ENCODE measurements at regions not wholly inside any gene's neighbourhood (a gene's known extent, or its start where the extent isn't known, plus 50 kb on each side); places are given as distances from the start of the nearest gene placed in this dataset.

DNA sequence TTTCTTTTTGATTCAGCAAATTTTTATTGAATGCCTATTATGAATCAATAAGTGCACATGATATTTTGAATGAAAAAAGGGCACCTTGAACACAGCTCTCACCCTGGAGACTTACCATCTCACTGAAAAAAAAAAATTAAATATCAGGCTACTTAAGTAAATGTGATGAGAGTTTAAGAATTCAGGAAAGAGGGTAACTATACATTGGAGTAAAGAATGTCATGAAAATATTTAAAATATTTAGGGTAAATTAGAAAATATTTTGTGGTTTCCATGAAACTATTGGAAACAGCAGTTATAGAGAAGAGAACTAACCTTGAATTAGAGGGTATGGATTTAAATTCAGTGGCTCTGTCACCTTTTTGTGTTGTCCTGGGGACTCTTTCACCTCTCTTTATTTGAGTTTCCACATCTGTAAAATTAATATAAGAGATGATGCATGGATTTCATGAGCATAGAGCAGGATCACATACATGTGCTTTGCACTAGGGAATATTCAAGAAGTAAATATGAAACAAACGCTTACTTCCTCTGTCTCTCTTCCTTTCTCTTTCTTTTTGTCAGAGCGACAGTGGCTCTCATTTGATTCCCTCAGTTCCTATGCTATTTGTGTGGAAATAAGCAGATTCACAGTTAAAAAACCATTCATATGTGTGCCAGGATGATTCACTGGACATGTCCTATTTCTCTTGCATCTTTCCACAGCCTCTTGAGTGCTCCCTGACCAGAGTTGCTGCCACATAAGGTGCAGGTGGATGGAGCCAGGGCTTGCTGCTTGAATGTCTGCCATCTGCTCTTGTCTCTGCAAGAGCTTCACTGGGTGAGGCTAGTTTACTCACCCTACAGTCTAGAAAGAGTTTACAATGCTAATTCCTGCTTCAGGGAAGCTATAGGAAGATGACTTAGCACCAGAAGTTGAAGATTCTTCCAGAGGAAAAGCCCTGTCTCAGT is 533.1 kb downstream of the ETS1 start:
- Mint-ChIP-seq H3K9me3 (no peaks in the 10 kb centered on the region), H3K27ac (no peak overlapping the region), H3K36me3 (ENCODE audit: low read depth) (no peaks in the 10 kb centered on the region), H3K27me3 (ENCODE audit: insufficient read depth, low read depth, poor library complexity) (no peaks in the 10 kb centered on the region), H3K4me3 (no peak overlapping the region), H3K4me1 (0 out of 3 replicates have a peak, but pooled peaks cover 3% of the 10 kb centered on the region)
- Histone ChIP-seq H3K9me2 (ENCODE audit: insufficient read depth) (0 out of 2 replicates have a peak, but pooled peaks cover 5% of the 10 kb centered on the region), H3K4me2 (no peak overlapping the region), H3K27me3 (ENCODE audit: insufficient read depth) (no peaks in the 10 kb centered on the region), H4K20me1 (replicated peaks; ENCODE audit: insufficient read depth) (no peaks in the 10 kb centered on the region), H3K27ac (ENCODE audit: low read depth) (no peak overlapping the region), H3K36me3 (ENCODE audit: insufficient read depth) (no peaks in the 10 kb centered on the region), H3F3A (replicated peaks; ENCODE audit: low read depth) (no peaks in the 10 kb centered on the region), H3K79me2 (replicated peaks; ENCODE audit: insufficient read depth) (no peaks in the 10 kb centered on the region), H3K4me1 (ENCODE audit: insufficient read depth) (no peaks in the 10 kb centered on the region), H2AFZ (peak overlapping the region; percentile 48; the same call in 1 of the 2 replicates), H3K4me3 (no peak overlapping the region)
- no peak for ATAC-seq
- TF ChIP-seq STAT1 (IDR thresholded peaks at IDR 0.05; ENCODE audit: unreplicated experiment) (no peak), CREB1 (CRISPR knock-in tag; IDR thresholded peaks at IDR 0.05; ENCODE audit: low read depth) (no peak), EZH2 (IDR thresholded peaks at IDR 0.05; ENCODE audit: low read depth, unreplicated experiment) (no peak), JUNB (IDR thresholded peaks at IDR 0.05; ENCODE audit: unreplicated experiment) (no peak), ZNF331 (CRISPR knock-in tag; IDR thresholded peaks at IDR 0.05; ENCODE audit: low read depth) (no peak), ZNF114 (CRISPR knock-in tag; IDR thresholded peaks at IDR 0.05) (no peak), NANOG (IDR thresholded peaks at IDR 0.05; ENCODE audit: borderline replicate concordance) (no peak), EZH2phosphoT487 (IDR thresholded peaks at IDR 0.05; ENCODE audit: unreplicated experiment) (no peak), POLR2AphosphoS5 (IDR thresholded peaks at IDR 0.05; ENCODE audit: low read depth) (no peak)
- TF ChIP-seq, protein P1, sequence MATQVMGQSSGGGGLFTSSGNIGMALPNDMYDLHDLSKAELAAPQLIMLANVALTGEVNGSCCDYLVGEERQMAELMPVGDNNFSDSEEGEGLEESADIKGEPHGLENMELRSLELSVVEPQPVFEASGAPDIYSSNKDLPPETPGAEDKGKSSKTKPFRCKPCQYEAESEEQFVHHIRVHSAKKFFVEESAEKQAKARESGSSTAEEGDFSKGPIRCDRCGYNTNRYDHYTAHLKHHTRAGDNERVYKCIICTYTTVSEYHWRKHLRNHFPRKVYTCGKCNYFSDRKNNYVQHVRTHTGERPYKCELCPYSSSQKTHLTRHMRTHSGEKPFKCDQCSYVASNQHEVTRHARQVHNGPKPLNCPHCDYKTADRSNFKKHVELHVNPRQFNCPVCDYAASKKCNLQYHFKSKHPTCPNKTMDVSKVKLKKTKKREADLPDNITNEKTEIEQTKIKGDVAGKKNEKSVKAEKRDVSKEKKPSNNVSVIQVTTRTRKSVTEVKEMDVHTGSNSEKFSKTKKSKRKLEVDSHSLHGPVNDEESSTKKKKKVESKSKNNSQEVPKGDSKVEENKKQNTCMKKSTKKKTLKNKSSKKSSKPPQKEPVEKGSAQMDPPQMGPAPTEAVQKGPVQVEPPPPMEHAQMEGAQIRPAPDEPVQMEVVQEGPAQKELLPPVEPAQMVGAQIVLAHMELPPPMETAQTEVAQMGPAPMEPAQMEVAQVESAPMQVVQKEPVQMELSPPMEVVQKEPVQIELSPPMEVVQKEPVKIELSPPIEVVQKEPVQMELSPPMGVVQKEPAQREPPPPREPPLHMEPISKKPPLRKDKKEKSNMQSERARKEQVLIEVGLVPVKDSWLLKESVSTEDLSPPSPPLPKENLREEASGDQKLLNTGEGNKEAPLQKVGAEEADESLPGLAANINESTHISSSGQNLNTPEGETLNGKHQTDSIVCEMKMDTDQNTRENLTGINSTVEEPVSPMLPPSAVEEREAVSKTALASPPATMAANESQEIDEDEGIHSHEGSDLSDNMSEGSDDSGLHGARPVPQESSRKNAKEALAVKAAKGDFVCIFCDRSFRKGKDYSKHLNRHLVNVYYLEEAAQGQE (IDR thresholded peaks at IDR 0.05; ENCODE audit: unreplicated experiment), result no peak
- TF ChIP-seq, protein P2, sequence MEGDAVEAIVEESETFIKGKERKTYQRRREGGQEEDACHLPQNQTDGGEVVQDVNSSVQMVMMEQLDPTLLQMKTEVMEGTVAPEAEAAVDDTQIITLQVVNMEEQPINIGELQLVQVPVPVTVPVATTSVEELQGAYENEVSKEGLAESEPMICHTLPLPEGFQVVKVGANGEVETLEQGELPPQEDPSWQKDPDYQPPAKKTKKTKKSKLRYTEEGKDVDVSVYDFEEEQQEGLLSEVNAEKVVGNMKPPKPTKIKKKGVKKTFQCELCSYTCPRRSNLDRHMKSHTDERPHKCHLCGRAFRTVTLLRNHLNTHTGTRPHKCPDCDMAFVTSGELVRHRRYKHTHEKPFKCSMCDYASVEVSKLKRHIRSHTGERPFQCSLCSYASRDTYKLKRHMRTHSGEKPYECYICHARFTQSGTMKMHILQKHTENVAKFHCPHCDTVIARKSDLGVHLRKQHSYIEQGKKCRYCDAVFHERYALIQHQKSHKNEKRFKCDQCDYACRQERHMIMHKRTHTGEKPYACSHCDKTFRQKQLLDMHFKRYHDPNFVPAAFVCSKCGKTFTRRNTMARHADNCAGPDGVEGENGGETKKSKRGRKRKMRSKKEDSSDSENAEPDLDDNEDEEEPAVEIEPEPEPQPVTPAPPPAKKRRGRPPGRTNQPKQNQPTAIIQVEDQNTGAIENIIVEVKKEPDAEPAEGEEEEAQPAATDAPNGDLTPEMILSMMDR (conservative IDR thresholded peaks at IDR 0.05; ENCODE audit: low read depth in 2 of 2), result no peak
- TF ChIP-seq, protein P3, sequence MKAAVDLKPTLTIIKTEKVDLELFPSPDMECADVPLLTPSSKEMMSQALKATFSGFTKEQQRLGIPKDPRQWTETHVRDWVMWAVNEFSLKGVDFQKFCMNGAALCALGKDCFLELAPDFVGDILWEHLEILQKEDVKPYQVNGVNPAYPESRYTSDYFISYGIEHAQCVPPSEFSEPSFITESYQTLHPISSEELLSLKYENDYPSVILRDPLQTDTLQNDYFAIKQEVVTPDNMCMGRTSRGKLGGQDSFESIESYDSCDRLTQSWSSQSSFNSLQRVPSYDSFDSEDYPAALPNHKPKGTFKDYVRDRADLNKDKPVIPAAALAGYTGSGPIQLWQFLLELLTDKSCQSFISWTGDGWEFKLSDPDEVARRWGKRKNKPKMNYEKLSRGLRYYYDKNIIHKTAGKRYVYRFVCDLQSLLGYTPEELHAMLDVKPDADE (IDR thresholded peaks at IDR 0.05), result no peak
- TF ChIP-seq, protein P4, sequence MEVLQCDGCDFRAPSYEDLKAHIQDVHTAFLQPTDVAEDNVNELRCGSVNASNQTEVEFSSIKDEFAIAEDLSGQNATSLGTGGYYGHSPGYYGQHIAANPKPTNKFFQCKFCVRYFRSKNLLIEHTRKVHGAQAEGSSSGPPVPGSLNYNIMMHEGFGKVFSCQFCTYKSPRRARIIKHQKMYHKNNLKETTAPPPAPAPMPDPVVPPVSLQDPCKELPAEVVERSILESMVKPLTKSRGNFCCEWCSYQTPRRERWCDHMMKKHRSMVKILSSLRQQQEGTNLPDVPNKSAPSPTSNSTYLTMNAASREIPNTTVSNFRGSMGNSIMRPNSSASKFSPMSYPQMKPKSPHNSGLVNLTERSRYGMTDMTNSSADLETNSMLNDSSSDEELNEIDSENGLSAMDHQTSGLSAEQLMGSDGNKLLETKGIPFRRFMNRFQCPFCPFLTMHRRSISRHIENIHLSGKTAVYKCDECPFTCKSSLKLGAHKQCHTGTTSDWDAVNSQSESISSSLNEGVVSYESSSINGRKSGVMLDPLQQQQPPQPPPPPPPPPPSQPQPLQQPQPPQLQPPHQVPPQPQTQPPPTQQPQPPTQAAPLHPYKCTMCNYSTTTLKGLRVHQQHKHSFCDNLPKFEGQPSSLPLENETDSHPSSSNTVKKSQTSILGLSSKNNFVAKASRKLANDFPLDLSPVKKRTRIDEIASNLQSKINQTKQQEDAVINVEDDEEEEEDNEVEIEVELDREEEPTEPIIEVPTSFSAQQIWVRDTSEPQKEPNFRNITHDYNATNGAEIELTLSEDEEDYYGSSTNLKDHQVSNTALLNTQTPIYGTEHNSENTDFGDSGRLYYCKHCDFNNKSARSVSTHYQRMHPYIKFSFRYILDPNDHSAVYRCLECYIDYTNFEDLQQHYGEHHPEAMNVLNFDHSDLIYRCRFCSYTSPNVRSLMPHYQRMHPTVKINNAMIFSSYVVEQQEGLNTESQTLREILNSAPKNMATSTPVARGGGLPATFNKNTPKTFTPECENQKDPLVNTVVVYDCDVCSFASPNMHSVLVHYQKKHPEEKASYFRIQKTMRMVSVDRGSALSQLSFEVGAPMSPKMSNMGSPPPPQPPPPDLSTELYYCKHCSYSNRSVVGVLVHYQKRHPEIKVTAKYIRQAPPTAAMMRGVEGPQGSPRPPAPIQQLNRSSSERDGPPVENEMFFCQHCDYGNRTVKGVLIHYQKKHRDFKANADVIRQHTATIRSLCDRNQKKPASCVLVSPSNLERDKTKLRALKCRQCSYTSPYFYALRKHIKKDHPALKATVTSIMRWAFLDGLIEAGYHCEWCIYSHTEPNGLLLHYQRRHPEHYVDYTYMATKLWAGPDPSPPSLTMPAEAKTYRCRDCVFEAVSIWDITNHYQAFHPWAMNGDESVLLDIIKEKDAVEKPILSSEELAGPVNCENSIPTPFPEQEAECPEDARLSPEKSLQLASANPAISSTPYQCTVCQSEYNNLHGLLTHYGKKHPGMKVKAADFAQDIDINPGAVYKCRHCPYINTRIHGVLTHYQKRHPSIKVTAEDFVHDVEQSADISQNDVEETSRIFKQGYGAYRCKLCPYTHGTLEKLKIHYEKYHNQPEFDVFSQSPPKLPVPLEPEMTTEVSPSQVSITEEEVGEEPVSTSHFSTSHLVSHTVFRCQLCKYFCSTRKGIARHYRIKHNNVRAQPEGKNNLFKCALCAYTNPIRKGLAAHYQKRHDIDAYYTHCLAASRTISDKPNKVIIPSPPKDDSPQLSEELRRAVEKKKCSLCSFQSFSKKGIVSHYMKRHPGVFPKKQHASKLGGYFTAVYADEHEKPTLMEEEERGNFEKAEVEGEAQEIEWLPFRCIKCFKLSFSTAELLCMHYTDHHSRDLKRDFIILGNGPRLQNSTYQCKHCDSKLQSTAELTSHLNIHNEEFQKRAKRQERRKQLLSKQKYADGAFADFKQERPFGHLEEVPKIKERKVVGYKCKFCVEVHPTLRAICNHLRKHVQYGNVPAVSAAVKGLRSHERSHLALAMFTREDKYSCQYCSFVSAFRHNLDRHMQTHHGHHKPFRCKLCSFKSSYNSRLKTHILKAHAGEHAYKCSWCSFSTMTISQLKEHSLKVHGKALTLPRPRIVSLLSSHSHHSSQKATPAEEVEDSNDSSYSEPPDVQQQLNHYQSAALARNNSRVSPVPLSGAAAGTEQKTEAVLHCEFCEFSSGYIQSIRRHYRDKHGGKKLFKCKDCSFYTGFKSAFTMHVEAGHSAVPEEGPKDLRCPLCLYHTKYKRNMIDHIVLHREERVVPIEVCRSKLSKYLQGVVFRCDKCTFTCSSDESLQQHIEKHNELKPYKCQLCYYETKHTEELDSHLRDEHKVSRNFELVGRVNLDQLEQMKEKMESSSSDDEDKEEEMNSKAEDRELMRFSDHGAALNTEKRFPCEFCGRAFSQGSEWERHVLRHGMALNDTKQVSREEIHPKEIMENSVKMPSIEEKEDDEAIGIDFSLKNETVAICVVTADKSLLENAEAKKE (CRISPR knock-in tag; IDR thresholded peaks at IDR 0.05), result no peak
- DNase-seq (ENCODE audit: low spot score), result no peak

All from GM23338 (cell line).